ENCODE measurements at regions not wholly inside any gene's neighbourhood (a gene's known extent, or its start where the extent isn't known, plus 50 kb on each side); places are given as distances from the start of the nearest gene placed in this dataset.

DNA sequence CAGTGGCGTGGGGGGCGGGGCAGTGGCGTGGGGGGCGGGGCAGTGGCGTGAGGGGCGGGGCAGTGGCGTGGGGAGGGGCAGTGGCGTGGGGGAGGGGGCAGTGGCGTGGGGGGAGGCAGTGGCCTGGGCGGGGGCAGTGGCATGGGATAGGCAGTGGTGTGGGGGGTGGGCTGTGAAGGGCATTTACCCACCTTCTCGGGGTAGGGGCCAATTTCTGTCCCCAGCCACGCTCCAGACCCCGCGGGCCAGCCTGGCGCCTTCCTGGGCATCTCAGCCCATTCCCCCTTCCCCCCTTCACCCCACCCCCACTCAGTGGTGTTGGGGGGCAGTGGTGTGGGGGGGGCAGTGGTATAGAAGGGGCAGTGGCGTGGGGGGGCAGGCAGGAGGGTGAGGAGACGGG, 92.7 kb downstream of the LITAF start:
- H3K9me3 ChIP-seq (ENCODE audit: control insufficient read depth, low read length, poor library complexity, severe bottlenecking) = no peaks in the 10 kb centered on the region
- Mint-ChIP-seq H3K27me3 (no peaks in the 10 kb centered on the region), H3K36me3 (ENCODE audit: low read depth) (no peaks in the 10 kb centered on the region), H3K27ac (no peak overlapping the region), H3K4me1 (peaks cover 11% of the 10 kb centered on the region), H3K4me3 (no peak overlapping the region)
- DNase-seq (no peak), ATAC-seq (no peak)

DNA sequence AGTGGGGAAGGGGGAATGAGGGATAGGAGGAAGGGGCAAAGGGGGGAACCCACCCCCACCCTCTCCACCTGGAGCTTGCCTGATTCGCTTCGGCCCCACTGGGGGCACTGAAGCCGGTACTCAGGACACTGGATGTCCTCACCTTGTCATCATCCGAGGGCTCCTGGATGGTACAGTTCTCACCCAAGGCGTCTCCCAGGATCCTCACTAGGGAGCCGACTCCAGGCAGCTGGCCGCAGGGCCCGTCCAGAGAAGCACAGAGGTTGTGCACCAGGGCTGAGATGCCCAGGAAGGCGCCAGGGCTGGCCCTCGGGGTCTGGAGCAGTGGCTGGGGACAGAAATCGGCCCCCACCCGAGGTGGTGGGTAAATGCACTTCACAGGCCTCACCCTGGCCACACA, 92.3 kb downstream of the LITAF start:
- DNase-seq (no peak), ATAC-seq (no peak)
- no peaks in the 10 kb centered on the region for H3K27me3 Mint-ChIP-seq
- no peak overlapping the region for H3K27ac Mint-ChIP-seq
- H3K4me1 Mint-ChIP-seq = peaks cover 11% of the 10 kb centered on the region
- H3K4me3 Mint-ChIP-seq = no peak overlapping the region
- H3K9me3 ChIP-seq (ENCODE audit: control insufficient read depth, low read length, poor library complexity, severe bottlenecking) = no peaks in the 10 kb centered on the region
- H3K36me3 Mint-ChIP-seq (ENCODE audit: low read depth) = no peaks in the 10 kb centered on the region

DNA sequence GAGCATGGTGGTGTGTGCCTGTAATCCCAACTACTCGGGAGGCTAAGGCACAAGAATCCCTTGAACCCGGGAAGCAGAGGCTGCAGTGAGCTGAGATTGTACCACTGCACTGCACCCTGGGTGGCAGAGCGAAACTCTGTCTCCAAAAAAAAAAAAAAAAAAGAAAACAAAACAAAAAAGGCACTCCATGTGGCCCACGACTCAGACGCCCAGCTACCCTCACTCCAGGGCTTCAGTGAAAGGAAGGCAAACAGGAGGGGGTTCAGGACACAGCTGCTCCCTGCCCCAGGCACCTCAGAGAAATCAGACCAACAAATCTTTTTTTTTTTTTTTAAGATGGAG, 91.7 kb downstream of the LITAF start:
- Mint-ChIP-seq H3K27me3 (no peaks in the 10 kb centered on the region), H3K27ac (peak overlapping the region; percentile 60), H3K36me3 (ENCODE audit: low read depth) (no peaks in the 10 kb centered on the region), H3K4me1 (peaks cover 11% of the 10 kb centered on the region), H3K4me3 (no peak overlapping the region)
- ATAC-seq (no peak), DNase-seq (no peak)
- H3K9me3 ChIP-seq (ENCODE audit: control insufficient read depth, low read length, poor library complexity, severe bottlenecking) = no peaks in the 10 kb centered on the region

Measured in T-helper 17 cell (primary cell).